ENCODE measurements at regions not wholly inside any gene's neighbourhood (a gene's known extent, or its start where the extent isn't known, plus 50 kb on each side); places are given as distances from the start of the nearest gene placed in this dataset.

GRCh38 chr6:100132005-100132404 is 138.0 kb upstream of the MCHR2 start:
- TF ChIP-seq FOXP2 (optimal IDR thresholded peaks at IDR 0.05; ENCODE audit: borderline replicate concordance, extremely low read depth, extremely low read length, insufficient read depth) (no peak), SIN3A (IDR thresholded peaks at IDR 0.05; ENCODE audit: borderline replicate concordance, insufficient read depth, low read length) (no peak), POLR2AphosphoS5 (IDR thresholded peaks at IDR 0.05; ENCODE audit: low read depth, low read length) (no peak), TAF1 (IDR thresholded peaks at IDR 0.05; ENCODE audit: borderline replicate concordance, insufficient read depth, low read length) (no peak)
- TF ChIP-seq, protein P1, sequence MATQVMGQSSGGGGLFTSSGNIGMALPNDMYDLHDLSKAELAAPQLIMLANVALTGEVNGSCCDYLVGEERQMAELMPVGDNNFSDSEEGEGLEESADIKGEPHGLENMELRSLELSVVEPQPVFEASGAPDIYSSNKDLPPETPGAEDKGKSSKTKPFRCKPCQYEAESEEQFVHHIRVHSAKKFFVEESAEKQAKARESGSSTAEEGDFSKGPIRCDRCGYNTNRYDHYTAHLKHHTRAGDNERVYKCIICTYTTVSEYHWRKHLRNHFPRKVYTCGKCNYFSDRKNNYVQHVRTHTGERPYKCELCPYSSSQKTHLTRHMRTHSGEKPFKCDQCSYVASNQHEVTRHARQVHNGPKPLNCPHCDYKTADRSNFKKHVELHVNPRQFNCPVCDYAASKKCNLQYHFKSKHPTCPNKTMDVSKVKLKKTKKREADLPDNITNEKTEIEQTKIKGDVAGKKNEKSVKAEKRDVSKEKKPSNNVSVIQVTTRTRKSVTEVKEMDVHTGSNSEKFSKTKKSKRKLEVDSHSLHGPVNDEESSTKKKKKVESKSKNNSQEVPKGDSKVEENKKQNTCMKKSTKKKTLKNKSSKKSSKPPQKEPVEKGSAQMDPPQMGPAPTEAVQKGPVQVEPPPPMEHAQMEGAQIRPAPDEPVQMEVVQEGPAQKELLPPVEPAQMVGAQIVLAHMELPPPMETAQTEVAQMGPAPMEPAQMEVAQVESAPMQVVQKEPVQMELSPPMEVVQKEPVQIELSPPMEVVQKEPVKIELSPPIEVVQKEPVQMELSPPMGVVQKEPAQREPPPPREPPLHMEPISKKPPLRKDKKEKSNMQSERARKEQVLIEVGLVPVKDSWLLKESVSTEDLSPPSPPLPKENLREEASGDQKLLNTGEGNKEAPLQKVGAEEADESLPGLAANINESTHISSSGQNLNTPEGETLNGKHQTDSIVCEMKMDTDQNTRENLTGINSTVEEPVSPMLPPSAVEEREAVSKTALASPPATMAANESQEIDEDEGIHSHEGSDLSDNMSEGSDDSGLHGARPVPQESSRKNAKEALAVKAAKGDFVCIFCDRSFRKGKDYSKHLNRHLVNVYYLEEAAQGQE (IDR thresholded peaks at IDR 0.05; ENCODE audit: insufficient read depth in 1 of 2, low read depth in 2 of 2, low read length in 2 of 2) = no peak

DNA sequence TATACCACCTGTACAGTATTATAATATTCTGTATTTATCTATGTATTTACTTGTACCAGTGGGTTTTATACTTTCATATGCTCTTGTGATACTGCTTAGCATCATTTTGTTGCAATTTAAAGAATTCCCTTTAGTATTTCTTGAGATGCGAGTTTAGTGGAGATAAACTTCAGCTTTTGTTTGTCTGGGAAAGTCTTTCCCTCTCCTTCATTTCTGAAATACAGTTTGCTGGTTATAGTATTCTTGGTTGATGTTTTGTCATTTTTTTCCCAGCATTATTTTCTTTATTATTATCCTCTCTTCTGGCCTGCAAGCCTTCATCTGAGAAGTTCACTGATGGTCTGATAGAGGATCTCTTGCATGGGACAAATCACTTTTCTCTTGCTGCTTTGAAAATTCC is 136.6 kb upstream of the MCHR2 start:
- TF ChIP-seq TAF1 (IDR thresholded peaks at IDR 0.05; ENCODE audit: borderline replicate concordance, insufficient read depth, low read length) (no peak), POLR2AphosphoS5 (IDR thresholded peaks at IDR 0.05; ENCODE audit: low read depth, low read length) (no peak), SIN3A (IDR thresholded peaks at IDR 0.05; ENCODE audit: borderline replicate concordance, insufficient read depth, low read length) (no peak), FOXP2 (optimal IDR thresholded peaks at IDR 0.05; ENCODE audit: borderline replicate concordance, extremely low read depth, extremely low read length, insufficient read depth) (no peak)
- TF ChIP-seq, protein P1 (IDR thresholded peaks at IDR 0.05; ENCODE audit: insufficient read depth in 1 of 2, low read depth in 2 of 2, low read length in 2 of 2) = no peak

DNA sequence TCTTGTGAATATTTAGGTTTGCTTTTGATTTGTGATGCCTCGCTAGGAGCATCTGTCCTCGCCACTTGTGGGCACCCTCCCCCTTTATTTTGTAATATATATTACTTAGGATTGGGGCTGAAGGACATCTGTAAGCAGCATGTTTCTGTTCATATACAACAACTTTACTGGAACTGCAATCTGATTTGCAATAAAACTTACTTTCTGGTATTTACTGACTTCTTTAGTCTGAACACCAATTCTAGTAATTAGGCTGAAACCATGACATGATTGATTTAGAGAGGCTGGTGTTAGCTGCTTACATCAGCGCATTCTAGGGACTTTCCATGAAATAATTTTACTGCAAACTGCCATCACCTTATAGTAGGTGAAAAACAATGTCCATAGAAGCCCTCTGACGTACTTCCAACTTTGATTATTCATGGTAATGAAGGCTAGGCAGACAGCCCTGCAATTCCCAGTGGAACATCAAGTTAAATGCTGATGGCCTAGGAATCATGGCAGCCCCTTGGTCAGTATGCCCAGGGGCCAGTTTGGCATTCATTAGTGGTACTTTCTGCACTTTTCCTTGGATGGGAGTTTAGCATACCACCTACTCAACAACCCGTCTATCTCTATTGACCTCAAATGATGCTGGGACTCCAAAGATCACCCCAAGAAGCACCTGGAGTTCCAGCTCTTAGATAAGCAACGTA is 132.9 kb upstream of the MCHR2 start:
- TF ChIP-seq POLR2AphosphoS5 (IDR thresholded peaks at IDR 0.05; ENCODE audit: low read depth, low read length) = no peak
- no peak for TF ChIP-seq FOXP2 (optimal IDR thresholded peaks at IDR 0.05; ENCODE audit: borderline replicate concordance, extremely low read depth, extremely low read length, insufficient read depth)
- TF ChIP-seq TAF1 (IDR thresholded peaks at IDR 0.05; ENCODE audit: borderline replicate concordance, insufficient read depth, low read length) = no peak
- no peak for TF ChIP-seq SIN3A (IDR thresholded peaks at IDR 0.05; ENCODE audit: borderline replicate concordance, insufficient read depth, low read length)
- TF ChIP-seq, protein P1 (IDR thresholded peaks at IDR 0.05; ENCODE audit: insufficient read depth in 1 of 2, low read depth in 2 of 2, low read length in 2 of 2) = no peak

- TF ChIP-seq FOXP2 (optimal IDR thresholded peaks at IDR 0.05; ENCODE audit: borderline replicate concordance, extremely low read depth, extremely low read length, insufficient read depth) (no peak), SIN3A (IDR thresholded peaks at IDR 0.05; ENCODE audit: borderline replicate concordance, insufficient read depth, low read length) (no peak), TAF1 (IDR thresholded peaks at IDR 0.05; ENCODE audit: borderline replicate concordance, insufficient read depth, low read length) (no peak), POLR2AphosphoS5 (IDR thresholded peaks at IDR 0.05; ENCODE audit: low read depth, low read length) (no peak)
- TF ChIP-seq, protein P1 (IDR thresholded peaks at IDR 0.05; ENCODE audit: insufficient read depth in 1 of 2, low read depth in 2 of 2, low read length in 2 of 2) = no peak
Measured at GRCh38 chr6:100121854-100122609, 128.0 kb upstream of the MCHR2 start.
